Thymus (tissue), 11 donors: ENCODE measurements at regions not wholly inside any gene's neighbourhood (a gene's known extent, or its start where the extent isn't known, plus 50 kb on each side); places are given as distances from the start of the nearest gene placed in this dataset.
A peak's percentile ranks its signal among the peaks of the same experiment; 100 is the strongest.

Experiments used
- DNase-seq, 9 donors: peaks; one replicate each; pipeline ENCODE4 v3.0.0-alpha.2; 2013; ENCODE audit warnings: low spot score in 9 of 9, low read depth in 6 of 9, missing footprints in 1 of 9
- H3K27ac ChIP-seq, 2 donors: one replicate each; pipeline ENCODE4 v1.5.1; 2013; ENCODE audit warnings: control low read depth in 1 of 2, low read depth in 1 of 2, low read length in 1 of 2, mild to moderate bottlenecking in 1 of 2, moderate library complexity in 1 of 2
- H3K27me3 ChIP-seq, 2 donors: one replicate each; pipeline ENCODE4 v1.5.1; 2013; ENCODE audit warnings: low read length in 1 of 2; ENCODE audit not compliant: control insufficient read depth in 2 of 2, insufficient read depth in 1 of 2
- H3K36me3 ChIP-seq, 2 donors: one replicate each; pipeline ENCODE4 v1.5.1; 2013; ENCODE audit warnings: low read length in 1 of 2, mild to moderate bottlenecking in 1 of 2, moderate library complexity in 1 of 2; ENCODE audit not compliant: control insufficient read depth in 2 of 2, insufficient read depth in 2 of 2
- H3K4me1 ChIP-seq, 2 donors: one replicate each; pipeline ENCODE4 v1.5.1; 2013; ENCODE audit warnings: low read length in 2 of 2; ENCODE audit not compliant: control insufficient read depth in 2 of 2, insufficient read depth in 2 of 2
- H3K4me3 ChIP-seq, 2 donors: one replicate each; pipeline ENCODE4 v1.5.1; 2013; ENCODE audit warnings: low read length in 2 of 2, control low read depth in 1 of 2, mild to moderate bottlenecking in 1 of 2
- H3K9me3 ChIP-seq, 2 donors: one replicate each; pipeline ENCODE4 v1.5.1; 2013; ENCODE audit warnings: low read length in 1 of 2, mild to moderate bottlenecking in 1 of 2; ENCODE audit not compliant: control insufficient read depth in 2 of 2, insufficient read depth in 1 of 2
- WGBS: extraction: QIAGEN DNeasy Blood & Tissue Kit; methylation state at CpG from one replicate; pipeline ENCODE4 v1.1.7; 2013; 5-methylcytosine and 5-hydroxymethylcytosine counted together
- donor health status: healthy.

DNA sequence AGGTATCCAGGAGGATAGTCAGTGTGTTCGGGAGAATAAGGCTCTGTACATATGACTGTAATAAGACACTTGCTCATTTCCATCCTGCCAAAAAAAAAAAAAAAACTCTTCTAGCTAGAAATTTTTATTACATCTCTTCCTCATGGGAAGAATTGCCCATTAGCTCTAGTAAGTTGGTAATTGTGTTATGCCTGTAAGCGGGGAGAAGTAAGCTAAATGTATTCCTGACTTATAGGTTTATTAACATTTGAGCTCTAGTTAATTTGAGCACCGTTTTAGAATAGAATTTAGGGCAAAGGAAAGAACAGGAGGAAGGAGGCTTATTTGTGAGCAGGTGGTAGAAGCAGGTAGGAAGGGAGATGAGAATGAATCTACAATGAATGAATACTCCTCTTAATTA lies 1210.6 kb downstream of the SORCS1 start:
- no peaks in the 10 kb centered on the region for H3K4me1 ChIP-seq
- no peak for DNase-seq
- H3K4me3 ChIP-seq, result no peak overlapping the region
- H3K27me3 ChIP-seq, result no peaks in the 10 kb centered on the region
- H3K36me3 ChIP-seq, result no peaks in the 10 kb centered on the region
- no peaks in the 10 kb centered on the region for H3K9me3 ChIP-seq
- 90% methylated on average over 3 of the region's 3 CpGs for WGBS
- H3K27ac ChIP-seq, result no peak overlapping the region

DNA sequence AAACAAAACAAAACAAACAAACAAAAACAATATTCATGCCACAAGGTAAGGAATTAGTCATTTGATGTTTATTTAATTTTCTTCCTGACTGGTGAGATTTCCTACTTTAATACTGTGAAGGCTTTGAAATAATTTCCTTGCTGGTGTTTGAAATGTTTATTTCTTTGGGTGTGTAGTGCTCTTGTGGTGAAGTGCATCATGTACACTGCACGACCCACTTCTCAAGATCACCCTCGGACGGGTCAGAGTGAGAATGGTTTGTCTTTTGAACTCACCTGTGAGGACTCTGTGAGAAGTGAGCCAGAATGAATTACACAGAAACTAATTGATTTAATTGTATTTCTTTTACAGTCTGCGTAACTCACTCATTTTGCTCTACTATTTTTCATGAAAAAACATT lies 1211.5 kb downstream of the SORCS1 start:
- H3K27ac ChIP-seq, result no peak overlapping the region
- H3K36me3 ChIP-seq, result no peaks in the 10 kb centered on the region
- H3K4me3 ChIP-seq, result no peak overlapping the region
- H3K27me3 ChIP-seq, result no peaks in the 10 kb centered on the region
- H3K9me3 ChIP-seq, result no peaks in the 10 kb centered on the region
- H3K4me1 ChIP-seq, result no peaks in the 10 kb centered on the region
- no peak for DNase-seq
- 89% methylated on average over 4 of the region's 4 CpGs for WGBS

DNA sequence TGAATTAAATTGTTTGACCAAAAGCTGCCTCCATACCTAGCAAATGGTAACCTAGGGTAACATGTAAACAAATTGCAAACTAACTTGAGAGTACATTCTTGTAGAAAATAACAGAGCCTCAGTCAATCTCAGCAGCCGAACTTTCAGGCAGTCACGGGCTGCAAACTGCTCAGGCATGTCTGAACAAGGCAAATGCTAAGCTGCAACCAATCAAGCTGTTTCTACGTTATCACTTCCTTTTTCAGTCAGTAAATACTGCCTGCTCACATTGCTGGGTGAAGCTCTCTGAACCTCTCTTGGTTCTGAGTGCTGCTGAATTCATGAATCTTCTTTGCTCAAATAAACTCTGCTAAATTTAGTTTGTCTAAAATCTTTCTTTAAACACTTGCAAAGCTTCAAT lies 1212.4 kb downstream of the SORCS1 start:
- DNase-seq, result no peak
- no peak overlapping the region for H3K27ac ChIP-seq
- no peaks in the 10 kb centered on the region for H3K4me1 ChIP-seq
- no peaks in the 10 kb centered on the region for H3K36me3 ChIP-seq
- 12% methylated on average over 3 of the region's 3 CpGs for WGBS
- no peak overlapping the region for H3K4me3 ChIP-seq
- no peaks in the 10 kb centered on the region for H3K27me3 ChIP-seq
- no peaks in the 10 kb centered on the region for H3K9me3 ChIP-seq

DNA sequence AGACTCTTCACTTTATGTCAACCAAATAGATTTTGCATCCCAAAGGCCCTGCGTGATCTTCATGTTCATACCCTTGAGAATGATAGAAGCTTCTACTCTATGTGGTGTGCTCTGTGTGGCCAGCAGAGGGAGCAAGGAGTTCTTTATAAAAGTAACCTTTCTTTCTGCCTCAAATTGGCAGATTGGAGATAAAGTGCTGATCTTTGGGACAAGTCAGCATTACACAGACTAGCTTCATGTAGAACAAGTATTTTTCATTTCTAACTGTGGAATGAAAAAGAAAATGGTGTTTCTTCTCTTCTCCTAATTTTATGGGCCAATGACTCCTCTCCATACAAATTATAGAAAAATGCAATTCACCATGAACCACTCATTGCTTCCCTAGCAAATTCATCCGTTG lies 1214.1 kb downstream of the SORCS1 start:
- Histone ChIP-seq H3K27ac (no peak overlapping the region), H3K9me3 (no peaks in the 10 kb centered on the region), H3K27me3 (no peaks in the 10 kb centered on the region), H3K36me3 (no peaks in the 10 kb centered on the region), H3K4me3 (no peak overlapping the region), H3K4me1 (no peaks in the 10 kb centered on the region)
- DNase-seq, result peak in 3 of 9 donors; percentile 1 to 9 (median 4)
- WGBS, result 72% methylated on average over 2 of the region's 2 CpGs

DNA sequence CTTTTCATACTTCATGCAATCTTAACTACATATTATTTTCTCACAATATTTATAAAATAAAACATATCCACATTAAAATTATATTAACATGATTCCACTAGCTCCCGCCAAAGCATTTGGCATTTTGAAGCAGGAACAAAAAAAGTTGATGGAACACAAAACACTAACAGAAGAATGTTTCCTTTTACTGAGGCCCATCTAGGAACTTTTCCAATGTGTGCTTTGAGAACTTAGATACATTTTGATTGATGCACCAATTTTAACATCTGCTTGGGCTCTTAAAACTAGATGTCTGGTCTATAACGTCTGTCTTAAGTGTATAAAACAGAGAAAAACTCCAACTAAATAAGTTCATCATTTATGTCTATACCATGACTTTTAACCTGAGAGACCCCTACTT lies 1214.8 kb downstream of the SORCS1 start:
- Histone ChIP-seq H3K4me3 (no peak overlapping the region), H3K9me3 (no peaks in the 10 kb centered on the region), H3K27me3 (no peaks in the 10 kb centered on the region), H3K27ac (no peak overlapping the region), H3K36me3 (no peaks in the 10 kb centered on the region), H3K4me1 (no peaks in the 10 kb centered on the region)
- DNase-seq, result no peak
- WGBS, result 71% methylated on average over 2 of the region's 2 CpGs

DNA sequence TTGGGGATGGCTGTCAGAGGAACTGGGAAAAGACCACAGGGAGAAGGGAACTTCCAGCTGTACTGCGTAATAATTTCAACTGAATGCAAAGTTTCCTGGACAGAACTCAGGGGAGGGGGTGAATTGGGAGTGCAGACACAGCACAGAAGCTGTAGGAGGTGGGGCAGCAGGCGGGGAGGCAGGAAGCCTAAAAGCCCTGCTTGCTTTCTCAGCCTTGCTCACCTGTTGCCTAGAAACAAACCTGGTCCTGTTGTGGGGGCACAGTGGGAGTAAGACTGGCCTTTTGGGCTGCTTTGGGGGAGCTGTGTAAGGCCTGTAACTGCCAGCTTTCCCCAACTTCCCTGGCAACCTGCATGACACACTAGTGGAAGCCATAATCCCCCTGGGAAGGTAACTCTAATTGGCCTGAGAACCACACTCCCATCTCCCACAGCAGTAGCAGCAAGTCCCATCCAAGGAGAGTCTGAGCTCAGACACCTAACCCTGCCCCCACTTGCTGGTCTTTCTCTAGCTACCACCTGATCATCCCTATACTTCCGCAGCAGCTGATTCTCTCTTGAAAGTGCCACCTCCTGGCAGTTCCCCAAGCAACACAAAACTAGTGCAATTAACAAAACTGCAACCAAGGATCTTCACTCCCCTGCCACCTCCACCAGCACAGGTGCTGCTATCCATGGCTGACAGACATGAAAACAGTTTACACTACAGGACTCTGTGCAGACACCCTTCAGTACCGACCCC lies 1239.3 kb downstream of the SORCS1 start:
- Histone ChIP-seq H3K27ac (no peak overlapping the region), H3K4me1 (no peaks in the 10 kb centered on the region), H3K36me3 (no peaks in the 10 kb centered on the region), H3K27me3 (no peaks in the 10 kb centered on the region), H3K9me3 (no peaks in the 10 kb centered on the region), H3K4me3 (no peak overlapping the region)
- WGBS, result 74% methylated on average over 4 of the region's 4 CpGs
- DNase-seq, result no peak

DNA sequence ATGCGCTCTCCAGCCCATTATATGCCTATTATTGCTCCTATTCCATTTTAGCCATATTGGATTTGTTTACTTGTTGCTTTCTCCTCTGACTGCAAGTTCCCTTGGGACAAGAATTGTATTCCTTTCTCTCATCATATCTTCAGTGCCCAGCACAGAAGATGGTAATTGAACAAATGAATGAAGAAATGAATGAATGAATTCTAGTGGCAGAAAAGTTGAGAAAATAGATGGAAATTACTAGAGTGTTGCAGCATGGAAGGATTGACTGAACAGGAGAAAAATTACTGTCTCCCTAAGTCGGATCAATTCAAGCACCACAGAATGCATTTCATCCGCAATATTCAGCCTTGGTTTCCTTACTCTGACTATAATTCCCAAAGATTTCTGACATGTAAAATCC lies 1243.2 kb downstream of the SORCS1 start:
- H3K9me3 ChIP-seq, result no peaks in the 10 kb centered on the region
- H3K4me3 ChIP-seq, result no peak overlapping the region
- H3K36me3 ChIP-seq, result no peaks in the 10 kb centered on the region
- H3K27me3 ChIP-seq, result no peaks in the 10 kb centered on the region
- DNase-seq, result no peak
- H3K4me1 ChIP-seq, result no peaks in the 10 kb centered on the region
- 95% methylated on average over 3 of the region's 3 CpGs for WGBS
- H3K27ac ChIP-seq, result no peak overlapping the region

DNA sequence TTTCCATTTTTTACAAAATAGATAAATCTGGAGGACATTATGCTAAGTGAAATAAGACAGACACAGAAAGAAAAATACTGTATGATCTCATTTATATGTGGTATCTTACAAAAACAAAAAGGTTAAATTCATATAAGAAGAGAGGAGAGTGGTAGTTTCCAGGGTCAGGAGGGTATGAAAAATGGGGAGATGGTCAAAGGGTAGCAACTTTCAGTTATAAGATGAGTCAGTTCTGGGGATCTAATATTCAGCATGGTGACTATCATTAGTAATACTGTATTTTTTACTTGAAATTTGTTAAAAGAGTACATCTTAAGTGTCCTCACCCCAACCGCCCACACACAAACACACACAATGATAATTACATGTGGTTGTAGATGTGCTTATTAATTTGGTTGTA lies 1250.1 kb downstream of the SORCS1 start:
- Histone ChIP-seq H3K36me3 (no peaks in the 10 kb centered on the region), H3K9me3 (no peaks in the 10 kb centered on the region), H3K27ac (no peak overlapping the region), H3K4me3 (no peak overlapping the region), H3K4me1 (no peaks in the 10 kb centered on the region), H3K27me3 (no peaks in the 10 kb centered on the region)
- no peak for DNase-seq
- WGBS, result 95% methylated on average over 1 of the region's 1 CpG

DNA sequence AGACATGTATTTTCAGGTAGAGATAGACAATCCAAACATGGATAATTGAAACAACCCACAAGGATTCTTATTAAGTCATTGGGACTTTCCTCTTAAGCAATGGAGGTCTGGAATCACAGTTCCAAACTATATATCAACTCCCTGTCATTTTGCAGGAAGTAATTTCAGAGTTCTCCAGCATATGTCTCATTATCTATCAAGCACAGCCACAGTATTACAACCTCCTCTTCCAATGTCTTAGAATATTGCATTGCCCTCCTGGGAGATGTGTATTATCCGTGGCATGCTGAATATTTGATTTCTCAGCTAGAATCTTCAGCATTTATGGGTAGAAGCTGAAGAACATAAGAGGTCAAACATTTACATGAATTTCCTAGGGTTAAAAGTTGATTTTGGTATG lies 1255.8 kb downstream of the SORCS1 start:
- DNase-seq, result no peak
- 48% methylated on average over 1 of the region's 1 CpG for WGBS
- no peaks in the 10 kb centered on the region for H3K36me3 ChIP-seq

More for the DNA sequence above, 1255.8 kb downstream of the SORCS1 start:
- Histone ChIP-seq H3K27ac (no peak overlapping the region), H3K9me3 (no peaks in the 10 kb centered on the region), H3K4me1 (no peaks in the 10 kb centered on the region), H3K27me3 (no peaks in the 10 kb centered on the region), H3K4me3 (no peak overlapping the region)
